Mononuclear cell (primary cell): ENCODE measurements at regions not wholly inside any gene's neighbourhood (a gene's known extent, or its start where the extent isn't known, plus 50 kb on each side); places are given as distances from the start of the nearest gene placed in this dataset.

Experiments
- H3K27me3 ChIP-seq: 2 replicates; pipeline ENCODE4 v1.6.0; 2011; ENCODE audit warnings: low read length, control low read depth; ENCODE audit not compliant: insufficient read depth
- H3K4me1 ChIP-seq: 2 replicates; pipeline ENCODE4 v1.5.1; 2011; ENCODE audit warnings: mild to moderate bottlenecking, low read length, control low read depth; ENCODE audit not compliant: insufficient read depth
- H3K4me3 ChIP-seq: 2 replicates; pipeline ENCODE4 v1.5.1; 2011; ENCODE audit warnings: mild to moderate bottlenecking, low read length, moderate library complexity
- H3K9me3 ChIP-seq: 2 replicates; pipeline ENCODE4 v1.5.1; 2011; ENCODE audit warnings: low read depth, mild to moderate bottlenecking, control low read depth, low read length

DNA sequence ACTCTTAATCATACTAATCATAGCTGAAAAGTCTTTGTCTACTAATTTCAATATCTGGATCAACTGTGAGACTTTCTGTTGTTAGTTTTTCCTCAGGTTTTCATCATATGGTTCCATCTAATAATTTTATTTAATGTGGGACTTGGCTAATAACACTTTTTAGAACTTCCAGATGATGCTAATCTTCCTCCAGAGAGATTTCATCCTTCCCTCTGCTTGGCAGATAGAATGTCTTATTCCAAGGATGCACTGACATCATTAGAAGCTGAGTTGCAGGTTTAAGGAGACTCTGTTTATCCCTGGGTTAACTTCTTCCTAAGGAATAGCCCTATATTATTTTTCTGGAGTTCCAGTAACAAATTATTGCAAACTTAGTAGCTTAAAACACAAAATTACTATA lies 325.6 kb downstream of the COG6 start:
- no peak overlapping the region for H3K4me3 ChIP-seq
- H3K4me1 ChIP-seq = no peaks in the 10 kb centered on the region
- H3K27me3 ChIP-seq = no peaks in the 10 kb centered on the region
- H3K9me3 ChIP-seq = no peaks in the 10 kb centered on the region

DNA sequence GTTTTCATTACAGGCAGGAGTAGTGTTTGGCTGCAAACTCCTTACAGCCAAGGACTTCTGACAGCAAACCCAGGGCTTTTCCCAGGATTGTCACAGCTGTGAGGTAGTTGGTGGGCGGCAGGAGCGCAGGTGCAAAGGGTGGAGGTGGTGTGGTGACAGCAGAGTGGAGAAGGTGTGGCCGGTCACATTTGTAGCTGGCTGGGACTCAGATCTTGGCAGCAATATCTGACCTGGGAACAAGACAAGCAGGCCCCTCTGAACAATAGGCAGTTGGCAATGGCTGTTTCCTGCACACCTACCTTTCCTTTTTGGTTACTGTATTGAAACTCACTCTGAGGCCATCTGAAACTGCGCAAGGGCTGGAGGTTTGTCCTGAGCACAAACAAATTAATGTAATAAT lies 327.3 kb downstream of the COG6 start:
- H3K27me3 ChIP-seq = no peaks in the 10 kb centered on the region
- H3K9me3 ChIP-seq = no peaks in the 10 kb centered on the region
- H3K4me3 ChIP-seq = no peak overlapping the region
- no peaks in the 10 kb centered on the region for H3K4me1 ChIP-seq

DNA sequence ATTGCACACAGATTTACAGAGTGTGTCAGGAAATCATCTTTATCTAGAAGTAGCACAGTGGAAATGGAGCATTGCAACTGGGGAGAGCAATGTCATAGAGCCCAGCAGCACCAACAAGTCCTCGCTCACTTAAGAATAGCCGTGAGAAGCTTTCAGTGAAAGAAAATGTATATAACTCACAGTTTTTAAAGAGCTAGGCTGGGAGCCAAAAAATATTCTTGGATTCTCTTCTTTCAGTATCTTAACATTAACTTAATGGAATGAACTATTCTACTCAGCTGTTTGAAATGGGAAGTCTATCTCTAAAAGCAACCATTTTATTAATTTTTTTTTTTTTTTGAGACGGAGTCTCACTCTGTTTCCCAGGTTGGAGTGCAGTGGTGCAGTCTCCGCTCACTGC lies 329.6 kb downstream of the COG6 start:
- Histone ChIP-seq H3K9me3 (no peaks in the 10 kb centered on the region), H3K27me3 (no peaks in the 10 kb centered on the region), H3K4me1 (no peaks in the 10 kb centered on the region), H3K4me3 (no peak overlapping the region)

DNA sequence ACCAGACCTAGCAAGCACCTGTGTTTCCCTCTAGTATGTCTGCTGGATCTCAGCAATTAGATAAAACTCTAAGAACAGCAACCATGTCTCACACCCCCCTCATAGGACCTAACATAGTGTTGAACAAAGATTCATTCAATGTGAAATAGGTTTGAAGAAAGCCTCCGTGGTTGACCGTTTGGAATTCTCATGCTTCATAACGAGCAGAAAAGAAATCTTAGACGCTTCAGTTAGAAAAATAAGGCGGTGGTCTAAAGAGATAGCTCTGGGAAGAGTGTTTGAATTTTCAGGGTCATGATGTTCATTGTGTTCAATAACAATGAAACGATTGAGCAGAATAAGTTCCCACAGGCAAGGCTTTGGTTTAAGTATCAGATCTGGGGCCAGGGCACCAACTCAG lies 332.9 kb downstream of the COG6 start:
- no peaks in the 10 kb centered on the region for H3K9me3 ChIP-seq
- no peaks in the 10 kb centered on the region for H3K27me3 ChIP-seq
- no peaks in the 10 kb centered on the region for H3K4me1 ChIP-seq
- no peak overlapping the region for H3K4me3 ChIP-seq

DNA sequence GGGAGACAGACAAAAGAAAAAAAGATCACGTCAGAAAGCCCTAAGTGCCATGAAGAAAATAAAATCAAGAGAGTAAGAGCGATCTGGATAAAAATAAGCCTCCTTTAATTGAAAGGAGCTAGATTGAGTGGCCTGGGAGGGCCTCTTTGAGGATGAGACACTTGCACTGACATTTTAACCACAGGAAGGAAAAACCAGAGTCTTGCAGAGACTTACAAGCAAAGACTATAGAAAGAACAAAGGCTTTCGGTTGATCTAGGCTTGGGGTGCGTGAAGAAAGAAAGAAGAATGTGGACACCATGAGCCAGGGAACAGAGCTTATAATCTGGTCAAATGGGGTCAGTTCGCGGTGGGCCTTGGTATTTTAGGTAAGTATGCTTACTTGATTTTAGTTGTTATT lies 342.7 kb downstream of the COG6 start:
- no peaks in the 10 kb centered on the region for H3K9me3 ChIP-seq
- no peak overlapping the region for H3K4me3 ChIP-seq
- no peaks in the 10 kb centered on the region for H3K27me3 ChIP-seq
- peaks cover 4% of the 10 kb centered on the region for H3K4me1 ChIP-seq

GRCh38 chr13:40002016-40002415 lies 346.6 kb downstream of the COG6 start:
- Histone ChIP-seq H3K4me3 (no peak overlapping the region), H3K27me3 (no peaks in the 10 kb centered on the region), H3K4me1 (peaks cover 4% of the 10 kb centered on the region), H3K9me3 (no peaks in the 10 kb centered on the region)

DNA sequence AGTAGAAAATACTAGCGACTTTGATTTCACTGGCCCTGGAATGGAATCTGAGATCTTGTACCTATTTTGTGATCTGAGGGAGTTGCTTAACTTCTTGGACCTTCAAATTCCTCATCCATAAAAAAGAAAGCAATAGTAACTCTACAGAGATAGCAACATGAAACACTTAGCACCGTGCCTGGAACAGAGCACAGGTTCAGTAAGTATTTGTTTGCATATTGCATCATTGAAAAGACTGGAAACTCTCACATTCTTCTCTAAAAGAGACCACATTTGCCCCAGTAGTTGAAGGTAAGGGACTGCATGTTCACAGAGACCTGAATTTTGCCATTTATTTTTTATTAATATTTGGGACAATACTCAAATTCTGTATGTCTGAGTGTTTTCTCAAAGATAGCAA lies 358.1 kb downstream of the COG6 start:
- Histone ChIP-seq H3K4me3 (no peak overlapping the region), H3K9me3 (no peaks in the 10 kb centered on the region), H3K27me3 (no peaks in the 10 kb centered on the region), H3K4me1 (no peaks in the 10 kb centered on the region)

GRCh38 chr13:40016953-40017660 lies 361.6 kb downstream of the COG6 start:
- H3K4me1 ChIP-seq = no peaks in the 10 kb centered on the region
- H3K27me3 ChIP-seq = no peaks in the 10 kb centered on the region
- no peaks in the 10 kb centered on the region for H3K9me3 ChIP-seq
- no peak overlapping the region for H3K4me3 ChIP-seq

DNA sequence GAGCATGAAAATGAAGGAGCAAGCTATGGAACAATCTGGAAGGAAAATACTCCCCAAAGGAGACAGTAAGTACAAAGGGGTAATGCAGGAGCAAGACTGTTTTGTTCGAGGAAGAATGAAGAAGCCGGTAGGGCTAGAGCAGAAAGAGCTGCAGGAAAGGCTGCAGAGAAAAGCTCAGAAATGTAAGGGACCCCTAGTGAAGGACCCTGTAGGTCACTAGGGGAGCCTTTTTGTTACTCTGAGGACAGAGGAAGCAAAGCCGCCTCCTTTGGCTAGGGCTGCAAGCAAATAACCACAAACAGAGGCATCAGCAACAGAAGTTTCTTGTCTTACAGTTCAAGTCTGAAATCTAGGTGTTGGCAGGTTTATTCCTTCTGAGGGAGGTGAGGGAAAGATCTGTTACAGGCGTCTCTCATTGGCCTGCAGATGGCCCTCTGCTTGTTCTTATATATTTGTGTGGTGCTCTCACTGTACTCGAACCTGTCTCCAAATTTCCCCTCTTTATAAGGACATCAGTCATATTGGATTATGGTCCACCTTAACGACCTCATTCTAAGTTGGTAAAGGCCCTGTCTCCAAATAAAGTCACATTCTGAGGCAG lies 362.3 kb downstream of the COG6 start:
- H3K9me3 ChIP-seq = no peaks in the 10 kb centered on the region
- no peak overlapping the region for H3K4me3 ChIP-seq
- H3K4me1 ChIP-seq = no peaks in the 10 kb centered on the region
- H3K27me3 ChIP-seq = no peaks in the 10 kb centered on the region

DNA sequence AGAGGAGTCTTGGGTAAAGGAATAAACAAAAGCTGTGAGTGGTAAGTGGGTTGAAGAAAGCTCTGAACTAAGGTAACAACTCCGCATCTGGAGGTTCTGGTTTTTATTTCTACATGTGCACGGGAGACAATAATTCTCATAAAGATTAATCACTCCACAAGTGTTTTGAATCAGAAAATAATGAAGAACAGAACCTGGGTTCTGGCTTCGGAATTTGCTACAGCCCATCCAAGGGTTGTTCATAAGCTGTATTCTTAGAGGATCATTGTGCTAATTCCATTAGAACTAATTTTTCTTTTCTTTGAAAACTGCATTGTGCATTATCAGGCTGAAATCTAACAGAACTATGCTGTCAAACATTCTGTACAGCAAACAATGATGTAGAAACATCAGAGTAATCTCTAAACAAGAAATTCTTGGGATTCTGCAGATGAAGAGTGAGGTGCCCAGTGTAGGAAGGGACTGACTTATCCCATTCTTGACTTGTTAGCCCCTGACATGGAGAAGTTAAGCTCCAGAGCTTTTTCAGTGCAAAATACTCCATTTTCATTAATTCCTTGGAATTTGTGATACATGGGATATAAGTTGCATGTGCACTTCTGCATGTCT lies 368.2 kb downstream of the COG6 start:
- no peak overlapping the region for H3K4me3 ChIP-seq
- H3K9me3 ChIP-seq = no peaks in the 10 kb centered on the region
- peaks cover 5% of the 10 kb centered on the region for H3K4me1 ChIP-seq
- no peaks in the 10 kb centered on the region for H3K27me3 ChIP-seq

DNA sequence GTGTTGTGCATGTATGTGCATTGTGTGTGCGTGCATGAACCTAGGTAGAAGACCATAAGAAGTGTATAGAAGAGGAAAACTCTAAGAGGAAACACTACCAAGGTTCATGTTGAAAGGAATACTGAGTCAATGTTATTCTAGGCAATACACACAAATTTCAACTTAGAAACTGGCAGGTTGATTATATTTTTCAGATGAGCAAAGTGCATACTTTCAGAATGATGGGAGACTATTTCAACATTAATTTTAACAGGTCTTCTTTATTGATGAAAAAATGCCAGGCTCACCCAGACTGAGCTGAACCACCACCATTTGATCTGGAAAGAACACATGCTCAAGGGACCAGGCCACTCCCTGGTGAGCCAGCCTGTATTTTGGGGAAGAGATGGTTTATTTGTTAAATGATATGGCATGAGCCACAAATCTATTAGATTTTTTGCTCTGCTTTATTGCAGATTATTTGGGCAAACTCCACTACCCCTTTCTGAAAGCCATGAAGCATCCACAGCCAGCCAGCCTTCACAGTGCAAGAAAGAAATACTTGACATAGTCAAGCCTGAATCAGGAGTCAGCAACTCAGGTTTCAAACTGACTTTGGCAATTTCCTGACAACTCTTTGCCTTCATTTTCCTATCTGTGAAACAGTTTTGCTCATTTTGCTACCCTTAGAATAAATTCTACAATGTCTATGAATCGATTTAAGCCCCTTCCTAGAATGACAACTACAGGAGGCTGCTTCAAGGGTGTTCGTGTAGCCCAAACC lies 368.9 kb downstream of the COG6 start:
- Histone ChIP-seq H3K4me1 (peaks cover 5% of the 10 kb centered on the region), H3K4me3 (no peak overlapping the region), H3K27me3 (no peaks in the 10 kb centered on the region), H3K9me3 (no peaks in the 10 kb centered on the region)

DNA sequence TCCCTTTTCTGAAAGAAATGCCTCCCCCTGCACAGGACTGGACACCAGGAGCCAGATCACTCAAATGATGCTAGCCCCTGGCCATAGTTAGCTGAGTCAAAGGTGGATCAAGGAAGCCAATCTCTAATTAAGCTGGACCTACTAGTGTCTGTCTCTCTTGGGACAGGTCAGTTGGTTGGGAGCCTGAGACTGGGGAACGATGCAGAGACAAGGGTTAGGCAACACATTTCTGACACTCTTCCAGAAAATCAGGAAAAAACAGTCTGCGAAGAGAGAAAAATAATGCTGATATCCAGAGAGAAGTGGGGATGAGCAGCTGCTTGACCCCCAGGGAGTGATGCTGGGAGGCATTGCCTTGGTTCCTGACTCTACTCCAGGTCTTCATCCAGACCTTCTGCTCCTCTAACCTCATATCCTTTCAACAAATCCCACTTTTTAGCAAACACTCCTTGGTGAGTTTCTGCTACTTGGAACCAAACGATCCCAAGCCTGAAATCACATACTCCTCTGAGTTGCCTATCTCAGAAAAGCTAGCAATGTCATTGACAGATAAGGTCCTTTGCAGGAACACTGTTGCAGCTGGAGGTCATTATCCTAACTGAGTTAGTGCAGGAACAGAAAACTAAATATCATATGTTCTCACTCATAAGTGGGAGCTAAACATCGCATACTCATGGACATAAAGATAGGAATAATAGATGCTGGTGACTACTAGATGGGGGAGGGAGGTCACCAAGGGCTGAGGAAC lies 369.7 kb downstream of the COG6 start:
- H3K4me3 ChIP-seq = no peak overlapping the region
- peaks cover 5% of the 10 kb centered on the region for H3K4me1 ChIP-seq
- H3K9me3 ChIP-seq = no peaks in the 10 kb centered on the region
- no peaks in the 10 kb centered on the region for H3K27me3 ChIP-seq

- H3K4me3 ChIP-seq = no peak overlapping the region
These were observed 370.7 kb downstream of the COG6 start for GRCh38 chr13:40026174-40026585.

GRCh38 chr13:40026741-40027140 lies 371.3 kb downstream of the COG6 start:
- Histone ChIP-seq H3K9me3 (no peaks in the 10 kb centered on the region), H3K27me3 (no peaks in the 10 kb centered on the region), H3K4me1 (peaks cover 5% of the 10 kb centered on the region), H3K4me3 (no peak overlapping the region)

More at GRCh38 chr13:40026174-40026585, 370.7 kb downstream of the COG6 start:
- H3K4me1 ChIP-seq = peaks cover 5% of the 10 kb centered on the region
- no peaks in the 10 kb centered on the region for H3K27me3 ChIP-seq
- no peaks in the 10 kb centered on the region for H3K9me3 ChIP-seq

DNA sequence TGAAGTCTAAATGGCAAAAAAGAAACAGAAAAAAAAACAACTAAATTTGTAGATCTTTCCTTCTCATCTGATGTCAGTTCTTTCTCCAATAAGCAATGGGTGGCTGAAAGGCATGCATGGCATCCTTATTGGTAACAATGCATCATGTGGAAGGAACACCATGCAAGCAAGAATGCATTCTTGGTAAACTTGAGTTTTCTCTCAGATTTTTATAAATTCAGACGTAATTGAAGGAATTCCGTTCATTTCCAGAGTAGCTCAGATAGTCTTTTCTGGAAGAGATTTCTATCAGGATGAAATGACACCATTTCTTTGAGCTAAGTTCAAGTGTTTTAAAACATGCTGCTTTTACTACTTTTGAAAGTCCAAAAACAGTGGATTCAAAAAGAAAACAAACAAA lies 373.0 kb downstream of the COG6 start:
- Histone ChIP-seq H3K27me3 (no peaks in the 10 kb centered on the region), H3K4me1 (peaks cover 5% of the 10 kb centered on the region), H3K9me3 (no peaks in the 10 kb centered on the region), H3K4me3 (no peak overlapping the region)
